ENCODE measurements at regions not wholly inside any gene's neighbourhood (a gene's known extent, or its start where the extent isn't known, plus 50 kb on each side); places are given as distances from the start of the nearest gene placed in this dataset.

DNA sequence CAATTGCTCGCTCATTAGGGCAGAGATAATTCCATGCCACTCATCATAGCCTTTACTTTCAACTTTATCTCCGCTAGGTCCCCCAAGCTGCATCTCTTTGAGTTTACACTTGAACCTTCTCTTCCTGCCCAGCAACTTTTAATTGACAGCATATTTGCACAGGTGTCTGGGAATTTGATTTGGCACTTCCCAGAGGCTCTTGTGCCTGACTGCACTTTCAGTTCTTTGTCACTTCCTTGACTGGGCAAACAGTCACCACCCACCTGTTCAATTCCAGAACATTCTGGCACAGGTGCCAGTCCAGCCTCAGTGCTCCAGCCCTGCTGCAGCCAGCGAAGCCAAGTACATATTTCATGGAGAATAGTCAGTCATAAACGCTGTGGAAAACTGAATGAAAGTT lies 110.1 kb upstream of the LRIG3 start:
- TF ChIP-seq EGR1 (IDR thresholded peaks at IDR 0.05) (no peak), REST (IDR thresholded peaks at IDR 0.05; ENCODE audit: low read depth) (no peak), USF1 (IDR thresholded peaks at IDR 0.05) (no peak), MAX (IDR thresholded peaks at IDR 0.05) (no peak), YY1 (IDR thresholded peaks at IDR 0.05; ENCODE audit: low read depth) (no peak), TAF1 (IDR thresholded peaks at IDR 0.05; ENCODE audit: low read depth) (no peak), EP300 (IDR thresholded peaks at IDR 0.05; ENCODE audit: borderline replicate concordance) (no peak), TCF12 (IDR thresholded peaks at IDR 0.05; ENCODE audit: low read depth) (no peak), CEBPB (IDR thresholded peaks at IDR 0.05) (no peak), NFIC (IDR thresholded peaks at IDR 0.05) (no peak), TEAD4 (IDR thresholded peaks at IDR 0.05) (no peak), RAD21 (IDR thresholded peaks at IDR 0.05; ENCODE audit: low read depth) (no peak)
